GM21529 (cell line): ENCODE measurements at regions not wholly inside any gene's neighbourhood (a gene's known extent, or its start where the extent isn't known, plus 50 kb on each side); places are given as distances from the start of the nearest gene placed in this dataset.

Source experiments
- ATAC-seq: cut with Tn5 transposase; IDR thresholded peaks from one replicate; pipeline ENCODE4 v1.9.1; 2021; ENCODE audit not compliant: unreplicated experiment

- ATAC-seq, result no peak
Observed at GRCh38 chr1:213826891-213827290, 160.9 kb upstream of the PROX1 start.

- ATAC-seq, result no peak
Observed at GRCh38 chr1:213828867-213829266, 158.9 kb upstream of the PROX1 start.

- no peak for ATAC-seq
Observed at GRCh38 chr1:213829780-213830179, 158.0 kb upstream of the PROX1 start.

- ATAC-seq, result no peak
Observed at GRCh38 chr1:213830371-213830770, 157.4 kb upstream of the PROX1 start.

GRCh38 chr1:213840575-213840974 is 147.2 kb upstream of the PROX1 start:
- no peak for ATAC-seq

DNA sequence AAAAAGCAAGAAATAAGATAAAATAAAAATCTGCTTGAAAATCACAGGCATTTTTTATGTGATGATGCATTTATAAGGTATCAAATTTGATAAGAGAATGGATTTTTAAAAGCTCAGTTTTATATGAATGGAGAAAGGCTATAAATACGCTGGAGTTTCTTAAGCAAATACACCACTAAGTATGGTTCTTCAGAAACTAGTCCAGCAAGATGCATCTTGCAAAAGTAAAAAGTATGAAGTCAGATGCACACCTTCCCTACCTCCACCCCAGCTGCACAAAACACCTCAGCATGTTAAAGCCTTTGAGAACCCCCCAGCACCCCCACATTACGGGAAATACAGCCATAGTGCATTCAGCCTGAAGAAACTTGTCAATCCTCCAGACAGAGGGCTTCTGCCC is 143.1 kb upstream of the PROX1 start:
- no peak for ATAC-seq

GRCh38 chr1:213852107-213852506 is 135.7 kb upstream of the PROX1 start:
- no peak for ATAC-seq

- ATAC-seq, result no peak
Observed at GRCh38 chr1:213858581-213858980, 129.2 kb upstream of the PROX1 start.

DNA sequence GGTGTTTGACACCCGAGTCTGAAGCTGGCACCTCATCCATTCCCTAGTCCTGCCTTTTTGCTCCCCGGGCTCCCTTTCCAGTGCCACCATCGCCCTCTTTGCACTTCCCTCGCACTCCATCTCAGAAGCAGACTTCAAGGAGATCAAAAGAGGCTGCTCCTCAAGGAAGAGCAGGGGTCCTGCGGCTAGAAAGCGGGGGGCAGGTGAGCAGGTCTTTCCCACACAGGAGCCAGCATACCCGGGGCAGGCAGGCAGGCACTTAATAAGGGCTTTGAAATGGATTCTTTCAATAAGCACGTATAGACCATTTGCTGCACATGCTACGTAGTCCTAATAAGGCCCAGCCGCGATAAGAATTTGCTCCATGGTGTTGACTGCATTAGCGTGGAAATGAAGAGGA is 125.9 kb upstream of the PROX1 start:
- ATAC-seq, result no peak

DNA sequence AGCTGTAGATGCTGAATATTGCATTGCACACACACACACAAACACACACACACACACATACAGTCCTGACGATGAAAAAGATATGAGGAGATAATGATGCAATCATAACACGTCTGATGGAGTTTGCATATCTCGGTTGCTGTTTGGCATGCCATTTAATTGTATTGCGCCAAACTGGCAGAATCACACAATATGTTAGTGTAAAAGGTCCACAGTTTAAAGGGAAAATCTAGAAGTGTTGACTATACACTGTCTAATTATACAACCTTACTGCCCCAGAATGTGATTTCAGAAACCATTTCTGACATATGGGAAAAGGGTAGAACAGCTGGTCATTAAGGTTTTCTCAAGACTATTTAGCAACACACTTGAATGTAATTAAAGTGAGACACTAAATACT is 123.7 kb upstream of the PROX1 start:
- ATAC-seq, result no peak

GRCh38 chr1:213868482-213868881 is 119.3 kb upstream of the PROX1 start:
- ATAC-seq, result no peak

- no peak for ATAC-seq
Observed at GRCh38 chr1:213871179-213871578, 116.6 kb upstream of the PROX1 start.

DNA sequence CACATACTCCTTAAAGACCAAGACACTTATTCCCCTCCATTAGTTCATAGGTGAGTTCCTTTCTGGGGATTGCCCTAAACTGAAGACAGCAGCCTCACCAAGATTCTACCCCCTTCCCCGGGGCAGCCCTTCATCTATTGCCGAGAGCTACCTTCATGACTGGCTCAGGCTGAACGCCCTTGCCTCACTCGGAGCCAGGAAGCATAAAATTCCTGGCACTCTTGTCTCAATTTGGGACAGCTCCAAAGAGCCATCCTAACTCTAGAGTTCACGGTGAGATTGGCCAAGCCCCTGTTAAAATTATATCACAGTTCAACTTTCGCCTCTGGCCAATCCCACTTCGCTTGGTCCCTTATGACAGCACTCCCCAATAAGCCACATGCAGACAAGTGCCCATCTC is 113.0 kb upstream of the PROX1 start:
- no peak for ATAC-seq

GRCh38 chr1:213876531-213876930 is 111.2 kb upstream of the PROX1 start:
- no peak for ATAC-seq

DNA sequence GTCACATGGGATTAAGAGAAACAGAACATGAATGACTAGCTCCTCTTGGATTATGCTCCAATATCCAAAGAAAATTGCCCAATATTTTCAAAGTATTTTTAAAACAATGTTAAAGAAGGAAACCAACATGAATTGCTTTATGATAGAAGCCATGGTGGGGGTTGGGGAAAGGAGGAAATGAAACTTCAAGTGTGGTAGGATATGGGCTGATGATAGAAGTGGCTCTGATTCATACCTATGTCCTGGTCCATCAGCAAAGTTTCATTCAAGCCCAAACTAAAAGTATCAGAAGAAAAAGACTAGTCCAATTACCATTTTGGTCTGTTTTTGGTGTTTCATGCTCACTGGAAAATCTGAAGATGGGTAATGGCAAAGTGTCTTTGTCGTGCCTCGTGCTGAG is 104.2 kb upstream of the PROX1 start:
- no peak for ATAC-seq

DNA sequence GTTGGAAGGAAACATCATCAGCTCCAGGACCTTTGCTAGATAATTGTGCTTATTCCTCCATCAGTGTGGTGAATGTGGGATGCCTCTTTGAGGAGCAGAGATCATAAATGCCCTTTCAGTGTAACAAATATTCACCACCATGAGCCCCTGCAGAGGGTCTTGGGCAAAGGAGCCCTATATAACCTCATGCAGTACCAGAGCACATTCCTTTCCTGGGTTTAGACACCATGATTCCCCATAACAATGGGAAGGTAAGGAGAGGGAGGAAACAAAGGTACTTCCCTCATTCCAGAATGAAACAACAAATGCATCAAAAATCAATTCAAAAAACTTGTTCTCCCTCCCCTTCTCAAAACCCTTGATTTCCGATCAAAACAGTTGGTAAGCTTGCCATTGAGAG is 103.4 kb upstream of the PROX1 start:
- no peak for ATAC-seq

DNA sequence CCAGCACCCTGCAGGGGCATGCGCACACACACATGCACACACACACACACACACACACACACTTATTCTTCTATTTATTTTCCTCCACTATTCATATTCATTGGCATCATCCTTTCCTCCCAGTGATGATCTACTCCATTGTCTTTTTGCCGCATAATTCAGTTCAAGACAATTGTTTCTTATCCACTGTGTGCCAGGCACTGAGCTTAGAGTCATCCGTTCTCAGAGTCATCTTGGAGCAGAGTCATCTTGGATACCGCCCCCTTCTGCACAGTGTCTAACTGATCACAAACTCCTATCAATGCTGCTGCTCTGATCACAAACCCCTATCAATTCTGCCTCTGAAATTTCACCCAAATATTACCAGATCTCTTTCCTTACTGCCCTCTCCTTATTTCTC is 102.8 kb upstream of the PROX1 start:
- no peak for ATAC-seq

- ATAC-seq, result no peak
Observed at GRCh38 chr1:213887842-213888241, 99.9 kb upstream of the PROX1 start.

- no peak for ATAC-seq
Observed at GRCh38 chr1:213891989-213892902, 95.5 kb upstream of the PROX1 start.

DNA sequence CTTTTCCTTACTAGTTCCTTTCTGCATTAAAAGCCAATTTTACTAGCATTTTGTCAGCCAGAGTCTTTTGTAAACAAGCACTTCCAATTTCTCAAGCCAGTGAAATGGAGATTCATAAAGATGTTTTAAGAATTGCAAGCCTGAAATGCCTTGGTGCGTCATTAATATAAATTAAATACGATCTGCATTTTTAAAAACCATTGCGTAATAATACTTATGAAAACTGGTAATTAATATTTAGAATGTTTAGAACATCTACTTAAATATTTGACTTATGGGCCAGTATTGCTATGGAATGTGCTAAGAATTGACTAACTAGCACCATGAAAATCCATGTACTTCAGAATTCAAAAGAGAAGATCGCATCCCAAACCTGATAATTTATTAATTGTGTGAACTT is 89.1 kb upstream of the PROX1 start:
- ATAC-seq, result no peak

DNA sequence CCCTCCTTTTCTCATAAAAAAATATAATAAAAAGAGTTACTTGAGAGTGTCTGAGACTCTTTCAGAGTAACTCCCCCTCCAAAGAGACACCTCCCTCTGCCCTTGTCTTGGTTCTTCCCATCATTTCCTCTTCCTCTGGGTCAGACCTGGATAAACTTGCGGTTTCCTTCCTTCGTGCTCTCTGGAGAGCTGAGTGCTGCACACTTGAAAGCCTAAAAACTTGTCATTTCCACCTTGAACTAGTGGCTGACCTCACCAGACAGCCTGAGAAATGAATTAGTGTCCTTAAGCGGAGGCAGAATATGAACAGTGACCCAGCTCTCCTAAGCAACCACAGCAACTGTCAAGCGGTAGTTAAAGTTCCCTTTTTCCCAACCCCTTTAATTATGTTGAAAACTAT is 88.4 kb upstream of the PROX1 start:
- ATAC-seq, result no peak

GRCh38 chr1:213905344-213905743 is 82.4 kb upstream of the PROX1 start:
- no peak for ATAC-seq

- ATAC-seq, result no peak
Observed at GRCh38 chr1:213908521-213908920, 79.3 kb upstream of the PROX1 start.
